ENCODE measurements at regions not wholly inside any gene's neighbourhood (a gene's known extent, or its start where the extent isn't known, plus 50 kb on each side); places are given as distances from the start of the nearest gene placed in this dataset.

GRCh38 chr4:34182306-34182705 lies 2062.0 kb downstream of the ARAP2 start:
- Histone ChIP-seq H3K4me1 (ENCODE audit: control insufficient read depth in 1 of 2, insufficient read depth in 2 of 2, low read length in 2 of 2) (no peaks in the 10 kb centered on the region), H3K27ac (ENCODE audit: low read depth in 1 of 2, low read length in 2 of 2) (no peak overlapping the region), H3K4me2 (replicated peaks; ENCODE audit: extremely low read depth, low read length, poor library complexity, severe bottlenecking) (no peak overlapping the region), H3K9ac (ENCODE audit: insufficient read depth, low read length, poor library complexity, severe bottlenecking) (no peak overlapping the region), H3K79me2 (ENCODE audit: insufficient read depth, low read length) (no peaks in the 10 kb centered on the region), H4K20me1 (ENCODE audit: insufficient read depth, low read length) (no peaks in the 10 kb centered on the region), H3K9me3 (replicated peaks in 1 of 2; ENCODE audit: control insufficient read depth in 1 of 2, insufficient read depth in 1 of 2, low read length in 2 of 2) (no peaks in the 10 kb centered on the region), H3K27me3 (ENCODE audit: control insufficient read depth in 2 of 2, insufficient read depth in 2 of 2, low read length in 2 of 2) (no peaks in the 10 kb centered on the region), H3K36me3 (replicated peaks in 1 of 2; ENCODE audit: control insufficient read depth in 1 of 2, insufficient read depth in 2 of 2, low read length in 2 of 2) (no peaks in the 10 kb centered on the region), H3K4me3 (replicated peaks in 1 of 3; ENCODE audit: low read depth in 2 of 3, low read length in 3 of 3) (no peak overlapping the region), H2AFZ (ENCODE audit: insufficient read depth, low read depth, low read length, poor library complexity, severe bottlenecking) (no peak overlapping the region)
- no peak for DNase-seq
- Mint-ChIP-seq H3K4me3 (no peak overlapping the region), H3K36me3 (no peaks in the 10 kb centered on the region), H3K27ac (no peak overlapping the region), H3K27me3 (ENCODE audit: low read depth in 3 of 3) (no peaks in the 10 kb centered on the region), H3K9me3 (peaks cover 0 to 2% (median 0%) of the 10 kb centered on the region in 7 donors), H3K4me1 (no peaks in the 10 kb centered on the region)
- 67% methylated on average over 3 of the region's 4 CpGs for WGBS (ENCODE audit: insufficient coverage)
- intact Hi-C loops (cut with micrococcal nuclease), result no loop called here
- TF ChIP-seq CTCF (IDR thresholded peaks at IDR 0.05), result no peak

DNA sequence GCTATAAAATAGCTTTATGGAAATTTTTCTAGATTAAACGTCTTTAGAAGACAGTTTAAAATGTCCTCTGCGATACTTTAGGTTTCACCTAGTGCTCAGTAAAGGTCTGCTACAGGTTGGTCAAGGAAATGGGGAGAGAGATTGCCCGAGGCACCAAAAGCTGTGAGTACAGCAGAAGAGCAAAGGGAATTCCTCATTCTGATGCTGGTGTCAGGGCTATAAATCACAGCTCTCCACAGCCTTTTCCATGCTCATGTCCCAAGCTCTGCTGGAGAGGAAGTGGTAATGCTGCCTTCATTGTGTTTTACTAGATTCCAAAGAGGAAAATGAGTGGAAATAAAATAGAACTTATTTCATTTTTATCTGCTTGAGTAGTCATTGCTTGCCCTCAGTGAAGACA lies 2060.4 kb downstream of the ARAP2 start:
- intact Hi-C loops (cut with micrococcal nuclease), result no loop called here
- Histone ChIP-seq H3K79me2 (ENCODE audit: insufficient read depth, low read length) (no peaks in the 10 kb centered on the region), H3K36me3 (replicated peaks in 1 of 2; ENCODE audit: control insufficient read depth in 1 of 2, insufficient read depth in 2 of 2, low read length in 2 of 2) (no peaks in the 10 kb centered on the region), H2AFZ (ENCODE audit: insufficient read depth, low read depth, low read length, poor library complexity, severe bottlenecking) (no peak overlapping the region), H3K4me2 (replicated peaks; ENCODE audit: extremely low read depth, low read length, poor library complexity, severe bottlenecking) (no peak overlapping the region), H3K4me3 (replicated peaks in 1 of 3; ENCODE audit: low read depth in 2 of 3, low read length in 3 of 3) (no peak overlapping the region), H3K9me3 (replicated peaks in 1 of 2; ENCODE audit: control insufficient read depth in 1 of 2, insufficient read depth in 1 of 2, low read length in 2 of 2) (no peaks in the 10 kb centered on the region), H3K27ac (ENCODE audit: low read depth in 1 of 2, low read length in 2 of 2) (no peak overlapping the region), H4K20me1 (ENCODE audit: insufficient read depth, low read length) (no peaks in the 10 kb centered on the region), H3K4me1 (ENCODE audit: control insufficient read depth in 1 of 2, insufficient read depth in 2 of 2, low read length in 2 of 2) (no peaks in the 10 kb centered on the region), H3K27me3 (ENCODE audit: control insufficient read depth in 2 of 2, insufficient read depth in 2 of 2, low read length in 2 of 2) (no peaks in the 10 kb centered on the region), H3K9ac (ENCODE audit: insufficient read depth, low read length, poor library complexity, severe bottlenecking) (no peak overlapping the region)
- H3K4me1 Mint-ChIP-seq, result no peaks in the 10 kb centered on the region
- H3K27me3 Mint-ChIP-seq (ENCODE audit: low read depth in 3 of 3), result no peaks in the 10 kb centered on the region
- TF ChIP-seq CTCF (IDR thresholded peaks at IDR 0.05), result no peak
- DNase-seq, result no peak
- no peak overlapping the region for H3K27ac Mint-ChIP-seq
- peaks cover 0 to 2% (median 0%) of the 10 kb centered on the region in 7 donors for H3K9me3 Mint-ChIP-seq
- H3K4me3 Mint-ChIP-seq, result no peak overlapping the region
- WGBS (ENCODE audit: insufficient coverage), result 83% methylated on average over 2 of the region's 3 CpGs
- no peaks in the 10 kb centered on the region for H3K36me3 Mint-ChIP-seq
